ENCODE measurements at regions not wholly inside any gene's neighbourhood (a gene's known extent, or its start where the extent isn't known, plus 50 kb on each side); places are given as distances from the start of the nearest gene placed in this dataset.
A peak's percentile ranks its signal among the peaks of the same experiment; 100 is the strongest.
"Not testable (repeated sequence)": the region's sequence is repeated elsewhere in the genome, so short reads cannot be mapped to it uniquely, and the experiment has no call there.

DNA sequence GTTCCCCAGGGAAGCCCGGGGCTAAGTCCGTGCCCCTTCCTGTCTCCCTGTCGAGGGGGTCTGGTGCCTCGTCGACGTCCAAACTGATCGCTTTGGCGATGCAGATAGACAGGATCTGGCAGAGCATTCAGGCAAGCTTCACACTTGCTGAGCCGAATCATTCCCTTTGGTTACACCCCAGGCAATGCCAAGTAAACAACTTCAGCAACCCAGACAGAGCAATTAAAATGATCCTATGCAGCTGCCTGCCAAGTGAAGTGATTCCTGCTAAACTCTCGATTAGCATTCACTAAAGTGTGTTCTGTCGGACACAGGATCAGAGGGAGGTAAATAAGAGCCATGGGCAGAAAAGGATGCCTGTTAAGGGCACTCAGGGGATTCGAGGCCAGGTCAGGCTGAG is 108.2 kb upstream of the RAB12 start:
- DNase-seq = peak; percentile 76

DNA sequence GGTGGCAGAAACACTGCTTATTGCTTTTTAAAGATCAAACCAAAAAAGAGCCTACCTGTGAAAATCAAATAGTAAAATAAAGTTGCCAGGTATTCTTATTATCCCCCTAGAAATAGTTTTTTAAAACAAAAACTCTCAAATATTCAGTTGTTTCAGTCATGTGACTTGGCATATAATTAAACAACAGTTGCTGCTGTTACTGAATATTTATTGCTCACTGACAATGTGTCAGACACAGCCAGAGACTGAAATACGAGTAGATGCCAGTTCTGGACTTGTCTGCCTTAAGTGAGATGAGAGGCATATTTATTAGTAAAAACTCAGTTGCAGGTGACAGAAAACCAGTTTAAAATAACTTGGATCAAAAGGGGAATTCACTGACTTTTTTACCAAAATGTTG is 106.0 kb upstream of the RAB12 start:
- no peak for DNase-seq

DNA sequence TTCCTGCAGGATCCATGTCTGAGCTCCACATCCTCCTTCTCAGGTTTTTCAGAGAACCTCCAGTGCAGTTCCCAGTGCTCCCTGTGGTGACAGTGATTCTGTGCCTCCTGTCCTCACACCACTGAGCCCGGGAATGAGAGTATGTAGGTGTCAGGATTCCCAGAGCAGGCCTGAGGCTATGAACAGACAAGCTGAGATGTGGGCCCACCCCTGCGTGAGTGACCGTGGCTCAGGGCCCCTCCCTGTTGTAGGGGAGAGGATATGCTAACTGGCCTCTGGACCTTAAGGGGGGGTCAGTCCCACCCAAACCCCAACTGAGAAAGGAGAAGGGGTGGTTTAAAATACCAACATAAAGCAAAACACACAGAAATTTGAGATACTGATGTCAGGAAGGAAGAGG is 104.8 kb upstream of the RAB12 start:
- DNase-seq = no peak

DNA sequence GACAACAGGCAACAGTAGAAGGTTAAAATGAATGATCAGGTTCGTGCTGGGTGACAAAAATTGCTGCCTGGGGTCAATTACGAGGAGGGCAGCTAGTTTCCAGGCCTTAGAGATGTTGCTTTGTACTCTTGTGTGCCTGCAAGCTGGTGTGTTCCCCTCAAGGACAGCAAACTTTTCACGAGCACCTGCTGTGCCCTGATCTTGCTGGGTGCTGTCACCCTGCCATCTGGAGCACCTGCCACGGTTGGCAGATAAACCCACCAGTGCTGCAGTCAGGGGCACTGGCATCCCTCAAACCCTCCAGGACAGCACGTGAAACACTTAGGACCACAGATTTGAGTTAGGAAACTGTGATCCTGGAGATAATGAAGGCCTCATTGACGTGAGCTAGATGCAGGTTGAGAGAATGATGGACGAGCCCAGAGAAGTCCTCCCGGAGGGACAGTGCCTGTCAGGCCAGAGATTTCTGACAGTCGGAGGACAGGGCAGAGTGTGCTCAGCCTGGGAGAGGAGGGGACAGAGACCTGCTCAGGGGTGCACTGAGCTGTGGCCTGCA is 104.3 kb upstream of the RAB12 start:
- DNase-seq = no peak

DNA sequence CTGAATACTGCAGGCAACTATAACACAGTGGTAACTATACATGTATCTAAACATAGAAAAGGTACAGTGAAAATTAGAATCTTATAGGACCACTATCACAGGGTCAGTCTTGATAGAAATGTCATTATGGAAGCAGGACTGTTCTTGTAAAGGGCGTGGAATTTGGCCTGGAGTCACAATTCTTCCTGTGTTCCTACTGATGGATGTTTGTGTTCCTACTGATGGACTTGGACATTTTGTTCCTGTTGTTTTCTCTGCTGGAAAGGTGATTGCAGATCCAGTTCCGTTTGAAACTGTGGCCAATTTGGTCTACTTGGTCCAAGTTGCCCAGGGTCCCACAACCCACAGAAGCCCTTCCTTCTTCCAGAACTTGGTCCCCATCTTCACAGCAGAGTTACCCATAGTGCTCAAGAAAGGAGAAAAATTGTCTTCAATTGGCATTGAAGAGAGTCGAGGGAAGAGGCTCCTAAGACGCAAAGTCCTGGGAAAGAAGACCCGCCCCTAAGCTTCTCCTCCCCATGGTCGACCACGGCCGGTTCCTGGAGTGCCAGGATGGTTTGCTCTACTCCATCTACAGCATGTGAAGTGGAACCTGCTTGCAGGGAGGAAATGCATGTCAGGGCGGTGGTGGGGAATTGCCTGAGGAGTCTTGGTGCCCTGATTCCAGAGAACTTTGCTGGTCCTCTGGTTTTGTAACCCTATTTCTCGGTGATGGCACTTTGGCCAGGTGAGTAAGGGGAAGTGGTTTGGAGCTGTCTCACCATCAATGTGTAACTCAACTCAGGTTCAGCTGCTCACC is 102.8 kb upstream of the RAB12 start:
- DNase-seq = no peak

DNA sequence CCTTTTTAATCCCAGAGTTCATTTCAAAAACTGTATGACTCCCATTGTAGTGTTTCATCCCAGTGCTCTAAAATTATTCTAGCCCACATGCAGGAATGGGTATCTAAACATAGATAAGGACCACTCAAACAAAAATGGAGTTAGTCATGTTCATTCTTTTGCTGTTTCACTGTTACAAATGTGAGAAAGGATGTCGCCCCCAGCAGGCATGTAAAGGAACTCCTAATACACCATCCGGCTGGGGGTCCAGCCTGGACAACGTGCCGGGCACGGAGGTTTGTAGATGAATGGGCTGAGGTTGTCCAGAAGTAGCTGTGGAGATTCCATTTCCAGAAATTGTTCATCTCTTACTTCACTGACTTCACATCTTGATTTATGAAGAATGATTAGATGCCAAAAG is 101.9 kb upstream of the RAB12 start:
- DNase-seq = peak; percentile 8

DNA sequence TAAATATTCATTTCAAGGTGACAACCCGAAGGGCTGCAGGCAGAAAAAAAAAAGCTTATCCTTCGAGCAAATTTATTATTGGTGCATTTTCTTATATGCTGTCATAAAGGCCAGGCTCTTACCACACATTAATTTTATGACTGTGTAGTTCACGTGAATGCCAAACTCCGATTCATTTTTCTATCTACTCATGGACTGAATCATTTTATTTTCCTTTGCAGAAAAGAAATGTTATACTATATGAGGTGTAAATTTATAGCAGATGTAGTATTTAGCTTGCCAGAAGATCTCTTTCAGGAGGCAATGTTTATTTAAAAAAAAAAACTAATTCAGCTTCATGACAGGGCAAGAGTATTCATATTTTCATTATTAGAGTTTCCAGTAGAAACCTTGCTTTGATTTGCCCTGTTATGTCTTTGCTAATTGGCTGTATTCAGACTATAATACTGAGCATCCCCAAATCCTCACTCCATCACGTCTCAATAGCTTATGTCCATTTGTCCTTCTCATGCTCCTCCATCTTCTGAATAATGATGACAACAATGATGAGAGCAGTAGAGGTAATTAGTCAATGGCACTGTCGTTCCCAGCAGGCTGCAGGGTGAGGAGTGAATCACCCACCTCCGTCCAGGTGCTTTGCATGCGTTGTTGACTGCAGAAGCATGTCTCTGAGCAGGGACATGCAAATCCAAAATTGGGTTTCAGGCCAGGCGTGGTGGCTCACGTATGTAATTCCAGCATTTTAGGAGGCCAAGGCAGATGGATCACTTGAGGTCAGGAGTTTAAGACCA is 101.1 kb upstream of the RAB12 start:
- no peak for DNase-seq

DNA sequence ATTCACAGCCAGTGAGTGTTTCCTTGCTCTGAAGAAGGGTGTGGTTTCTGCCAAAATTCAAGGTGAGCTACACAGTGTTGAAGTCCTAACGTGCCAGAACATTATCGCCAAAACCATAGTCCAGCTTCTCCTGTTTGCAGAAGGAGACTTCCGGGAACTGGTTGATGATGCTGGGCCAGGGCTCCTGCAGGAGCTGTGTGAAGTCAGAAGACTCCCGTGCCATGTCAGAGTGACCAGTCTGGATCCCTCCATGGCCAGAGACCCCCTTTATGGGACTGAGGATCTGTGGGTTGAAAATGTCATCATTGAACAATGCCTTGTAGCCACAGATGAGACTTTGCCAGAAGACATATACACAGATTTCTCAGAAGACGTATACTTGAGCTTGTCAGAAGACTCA is 96.0 kb upstream of the RAB12 start:
- DNase-seq = no peak

DNA sequence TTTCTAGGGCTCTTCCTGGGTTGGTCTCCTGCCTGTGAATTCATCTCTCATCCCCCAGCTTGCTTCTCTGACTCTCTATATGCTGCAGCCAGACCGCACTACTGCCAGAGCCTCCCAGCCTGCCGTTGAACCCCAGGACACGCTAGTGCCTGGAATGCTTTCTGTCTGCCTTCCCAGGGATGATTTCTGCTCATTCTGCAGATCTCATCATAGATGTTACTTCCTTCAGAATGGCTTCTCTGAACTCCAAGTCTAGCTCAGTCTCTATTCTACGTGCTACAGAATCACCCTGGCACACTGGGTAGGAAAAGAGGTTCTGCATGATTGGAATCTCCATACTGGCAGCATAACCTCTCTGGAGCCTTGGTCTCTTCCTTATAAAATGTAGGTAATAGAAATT is 94.8 kb upstream of the RAB12 start:
- no peak for DNase-seq

DNA sequence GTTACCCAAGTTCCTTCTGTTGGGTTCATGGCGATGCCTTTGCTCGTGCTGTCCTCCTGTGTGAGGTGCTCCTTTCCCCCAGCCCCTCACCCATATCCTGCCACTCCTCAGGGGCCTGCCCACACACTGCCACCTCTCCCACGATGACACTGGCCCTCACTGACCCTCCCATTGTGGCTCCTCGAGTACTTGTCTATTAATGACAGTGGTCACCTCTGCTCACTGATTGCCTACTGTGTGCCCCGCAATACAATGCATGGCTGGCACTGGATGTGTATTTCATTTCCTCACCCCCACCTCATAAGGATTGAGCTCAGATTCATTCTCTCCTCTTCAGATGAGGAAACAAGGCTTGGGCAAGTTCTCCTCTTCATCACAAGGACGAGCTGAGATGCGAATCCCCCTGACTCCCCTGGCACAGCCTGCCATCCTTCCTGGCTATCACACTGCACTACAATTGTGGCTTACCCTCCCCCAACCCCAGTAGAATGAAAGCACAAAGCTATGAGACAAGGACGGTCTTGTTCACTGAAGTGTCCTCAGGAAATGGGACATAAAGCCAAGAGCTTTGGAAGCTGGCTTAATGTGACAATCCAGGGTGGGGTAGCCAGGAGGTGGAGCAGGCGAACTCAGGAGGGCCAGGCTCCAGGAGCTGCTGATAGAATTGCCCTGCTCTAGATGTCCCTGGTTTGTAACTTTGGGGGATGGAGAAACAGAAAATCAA is 93.9 kb upstream of the RAB12 start:
- no peak for DNase-seq

DNA sequence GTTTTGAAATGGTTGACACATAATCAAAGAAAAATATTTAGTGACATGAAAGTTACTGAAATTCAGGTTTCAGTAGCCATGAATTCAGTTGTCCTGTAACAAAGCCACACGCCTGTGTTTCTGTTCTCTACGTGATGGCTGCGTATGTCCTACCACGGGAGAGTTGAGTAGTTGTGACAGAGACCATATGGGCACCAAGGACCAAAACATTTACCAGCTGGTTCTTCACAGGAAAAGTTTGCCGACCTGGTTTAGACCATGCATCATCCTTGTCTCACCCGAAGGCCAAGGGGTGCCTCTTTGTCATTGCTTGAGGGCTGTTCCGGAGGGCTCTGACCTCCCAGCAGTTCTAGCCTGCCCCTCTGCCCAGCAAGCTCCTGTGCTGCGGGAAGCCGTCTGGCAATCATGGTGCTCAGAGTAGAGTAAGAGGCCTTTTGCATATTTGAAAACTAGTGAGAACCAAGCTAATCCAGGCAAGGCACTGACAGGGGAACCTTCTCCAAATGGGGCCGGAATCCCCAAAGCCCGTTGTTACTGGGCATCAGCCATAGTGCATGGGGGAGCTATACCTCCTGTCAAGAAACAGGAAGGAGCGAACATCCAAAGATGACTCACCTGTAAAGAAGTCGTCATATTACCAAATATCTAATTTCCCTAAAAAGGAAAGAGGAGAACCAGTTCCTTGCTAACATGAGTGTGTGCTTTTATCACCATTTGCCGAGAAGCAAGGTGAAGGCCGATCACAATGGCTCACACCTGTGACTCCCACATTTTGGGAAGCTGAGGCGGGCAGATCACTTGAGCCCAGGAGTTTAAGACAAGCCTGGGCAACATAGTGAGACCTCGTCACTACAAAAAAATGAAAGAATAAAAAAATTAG is 92.6 kb upstream of the RAB12 start:
- no peak for DNase-seq

DNA sequence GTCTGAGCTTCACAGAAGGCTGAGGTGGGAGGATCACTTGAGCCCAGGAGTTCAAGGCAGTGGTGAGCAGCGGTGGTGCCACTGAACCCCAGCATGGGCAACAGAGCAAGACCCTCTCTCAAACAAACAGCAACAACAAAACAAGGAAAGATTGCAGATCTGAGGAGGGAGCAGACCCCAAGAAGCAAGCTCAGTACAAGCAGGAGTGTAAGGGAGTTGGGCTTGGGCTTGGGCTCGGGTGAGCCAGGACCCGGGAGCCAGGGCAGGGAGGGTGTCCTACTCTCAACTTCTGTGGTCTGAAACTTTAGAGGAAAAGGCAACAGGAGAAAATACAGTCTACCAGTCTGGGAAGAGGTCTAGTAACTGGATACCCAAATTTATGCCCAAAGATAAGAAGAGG is 92.0 kb upstream of the RAB12 start:
- no peak for DNase-seq

DNA sequence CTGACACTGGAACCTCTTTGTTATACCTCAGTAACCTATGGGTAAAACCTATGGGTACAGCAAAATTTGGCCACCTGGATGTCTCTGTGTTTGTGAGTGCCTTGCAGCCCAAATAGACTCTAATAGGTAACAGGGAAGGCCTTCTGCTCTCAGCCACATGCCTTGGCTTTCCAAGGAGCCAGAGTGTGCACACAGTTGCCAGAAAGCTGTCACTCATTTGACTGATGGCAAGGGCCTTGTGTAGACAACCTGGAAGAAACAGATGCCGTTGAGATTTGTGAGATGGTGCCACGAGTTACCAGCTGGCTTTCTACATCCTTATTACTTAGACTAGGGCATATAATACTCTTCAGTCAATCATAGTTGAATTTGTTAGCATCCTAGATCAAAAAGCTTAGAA is 90.1 kb upstream of the RAB12 start:
- DNase-seq = no peak

DNA sequence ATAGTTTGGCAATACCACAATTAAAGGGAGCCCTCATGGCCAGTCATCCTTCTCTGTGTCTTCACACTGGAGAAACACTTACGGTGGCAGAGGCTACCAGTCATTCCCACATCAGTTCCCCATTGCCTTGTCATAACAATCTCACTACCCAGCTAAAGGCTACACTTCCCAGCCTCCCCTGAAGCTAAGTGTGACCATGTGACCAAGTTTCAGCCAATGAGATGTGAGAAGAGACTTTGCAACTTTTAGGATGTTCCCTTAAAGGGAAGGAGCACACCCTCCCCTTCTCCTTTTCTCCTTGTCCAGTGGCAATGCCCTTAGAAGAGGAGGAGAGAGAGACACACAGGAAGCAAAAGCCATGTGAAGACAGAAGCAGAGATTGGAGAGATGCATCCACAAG is 89.0 kb upstream of the RAB12 start:
- no peak for DNase-seq

DNA sequence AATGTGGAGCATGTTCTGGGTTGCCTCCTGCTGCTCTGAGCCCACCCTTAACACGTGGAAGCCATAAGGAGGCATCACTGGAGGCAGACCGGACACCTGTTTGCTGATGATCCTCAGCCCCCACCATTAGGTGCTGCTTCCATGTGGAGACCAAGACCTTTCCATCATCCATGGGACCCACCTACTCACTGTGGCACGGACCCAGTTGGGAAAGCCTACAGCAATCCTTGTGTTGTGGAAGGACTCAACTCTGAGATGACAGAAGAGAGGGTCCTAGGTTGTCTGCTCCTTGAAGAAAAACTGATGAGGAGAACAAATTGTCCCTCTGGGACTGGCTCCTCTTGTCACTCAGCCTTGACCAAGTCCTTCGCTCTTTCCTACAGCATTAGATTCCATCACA is 86.5 kb upstream of the RAB12 start:
- DNase-seq = no peak

DNA sequence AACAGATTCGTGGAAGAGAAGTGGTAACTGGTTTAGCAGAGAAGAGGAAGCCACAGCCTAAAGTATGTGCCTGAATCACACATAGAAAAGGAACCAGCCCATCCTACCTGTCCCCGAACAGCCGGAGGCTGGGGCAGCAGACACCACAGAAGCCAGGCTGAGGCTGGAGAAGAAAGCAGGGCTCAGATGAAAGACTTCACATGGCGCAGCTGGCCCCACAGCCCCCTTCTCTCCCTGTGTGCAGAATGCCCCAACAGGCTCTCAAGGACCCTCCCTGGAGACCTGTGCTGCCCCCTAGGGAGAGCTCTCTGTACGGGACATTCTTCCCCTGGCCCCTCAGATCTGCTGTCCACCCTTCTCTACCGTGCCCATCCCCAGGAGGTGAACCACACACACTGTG is 83.5 kb upstream of the RAB12 start:
- DNase-seq = no peak

DNA sequence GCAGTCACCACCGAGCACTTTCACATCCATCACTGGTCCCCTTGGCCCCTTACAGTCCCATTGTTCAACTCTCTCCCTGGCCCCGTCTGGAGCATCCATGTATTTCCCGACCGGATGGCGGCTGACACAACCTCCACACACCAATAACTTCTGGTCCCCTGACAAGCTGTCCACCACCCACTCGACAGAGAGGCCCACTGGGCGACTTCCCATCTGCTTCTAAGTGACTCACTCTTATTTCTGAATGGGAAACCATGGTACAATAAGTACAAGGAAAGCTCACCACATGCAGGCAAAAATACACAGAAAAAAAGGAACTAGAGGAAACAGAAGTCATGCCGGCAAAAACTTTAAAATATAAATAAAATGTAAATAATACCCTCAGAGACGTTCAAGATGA is 82.9 kb upstream of the RAB12 start:
- DNase-seq = no peak

DNA sequence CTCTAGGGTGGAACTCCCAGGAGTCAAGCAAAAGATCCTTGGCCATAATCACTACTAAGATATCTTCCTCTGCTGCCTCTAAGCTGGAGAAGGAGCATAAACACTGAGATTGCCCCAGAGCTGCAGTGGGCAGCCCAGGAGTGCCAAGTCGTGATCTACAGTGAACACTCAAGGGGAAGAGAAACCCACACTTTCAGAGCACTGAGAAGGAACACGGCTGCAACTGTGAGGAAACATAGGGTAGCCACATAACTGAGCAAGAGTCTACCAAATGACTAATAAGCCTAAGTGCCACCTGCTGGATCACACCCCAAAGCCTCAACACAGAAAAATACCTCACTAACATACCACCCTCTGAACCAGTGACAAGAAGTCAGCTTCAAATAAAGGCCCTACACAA is 79.6 kb upstream of the RAB12 start:
- no peak for DNase-seq

DNA sequence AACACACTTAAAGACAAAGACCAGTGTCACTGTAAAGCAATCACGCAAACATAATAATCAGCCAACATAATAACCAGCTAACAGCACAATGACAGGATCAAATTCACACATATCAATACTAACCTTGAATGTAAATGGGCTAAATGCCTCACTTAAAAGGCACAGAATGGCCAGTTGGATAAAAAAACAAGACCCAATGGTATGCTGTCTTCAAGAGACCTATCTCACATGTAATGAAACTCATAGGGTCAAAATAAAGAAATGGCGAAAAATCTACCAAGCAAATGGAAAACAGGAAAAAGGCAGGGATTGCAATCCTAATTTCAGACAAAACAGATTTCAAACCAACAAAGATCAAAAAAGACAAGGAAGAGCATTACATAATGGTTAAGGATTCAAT is 78.2 kb upstream of the RAB12 start:
- DNase-seq = not testable (repeated sequence)

DNA sequence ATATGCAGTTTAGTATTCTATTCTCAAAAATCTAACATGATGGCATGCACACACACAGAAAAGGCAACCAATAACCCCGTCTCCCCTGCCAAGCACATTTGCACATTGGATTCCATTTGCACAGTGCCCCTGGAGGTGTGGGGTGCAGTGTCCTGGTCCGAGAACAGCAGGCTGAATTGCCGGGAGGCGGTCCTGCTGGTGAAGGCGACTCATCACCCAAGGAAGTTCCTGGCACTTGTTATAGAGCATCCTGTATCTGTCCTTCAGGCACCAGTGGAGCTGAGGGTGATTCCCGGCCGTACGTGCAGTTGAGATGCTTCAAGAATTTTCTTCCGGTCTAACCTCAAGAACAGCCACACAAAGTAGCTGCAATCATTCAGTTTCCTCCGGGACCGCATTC is 73.0 kb upstream of the RAB12 start:
- DNase-seq = no peak

DNA sequence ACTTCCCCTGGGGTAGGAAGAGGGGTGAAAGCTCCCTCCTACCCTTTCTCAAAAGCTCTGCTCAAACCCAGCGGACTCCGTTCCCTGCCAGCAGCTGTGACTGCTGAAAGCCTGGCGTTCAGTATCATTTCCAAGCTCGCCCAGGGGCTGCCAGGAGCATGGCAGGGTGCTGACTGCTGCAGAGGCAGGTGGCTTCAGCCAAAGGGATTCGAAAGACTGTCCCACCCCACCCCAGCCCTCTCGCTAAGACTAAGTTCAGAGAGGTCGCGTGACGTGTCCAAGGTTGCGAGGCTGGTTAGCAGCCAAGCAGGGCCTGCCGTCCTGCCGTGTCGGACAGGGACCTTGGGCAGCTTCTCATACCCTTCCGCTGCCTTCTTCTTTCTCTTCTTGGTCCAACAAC is 72.3 kb upstream of the RAB12 start:
- DNase-seq = no peak

DNA sequence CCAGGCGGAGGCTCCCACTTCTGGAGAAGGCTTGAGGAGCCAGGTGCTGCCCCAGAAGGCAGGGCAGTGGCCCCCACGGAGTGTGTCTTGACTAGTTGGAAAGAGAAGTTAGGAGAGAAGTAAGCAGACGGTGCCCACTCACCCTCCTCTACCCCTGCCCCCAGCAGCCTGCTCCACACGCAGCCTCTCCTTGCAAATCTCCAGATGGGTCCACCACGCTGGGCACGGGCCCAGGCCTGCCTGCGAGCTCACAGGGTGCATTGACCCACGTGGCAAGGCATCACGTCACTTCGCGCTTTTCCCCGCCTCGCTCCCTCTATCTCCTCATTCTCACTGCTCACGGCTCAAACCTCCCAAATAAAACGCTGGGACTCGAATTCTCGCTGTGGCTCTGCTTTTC is 71.8 kb upstream of the RAB12 start:
- no peak for DNase-seq

DNA sequence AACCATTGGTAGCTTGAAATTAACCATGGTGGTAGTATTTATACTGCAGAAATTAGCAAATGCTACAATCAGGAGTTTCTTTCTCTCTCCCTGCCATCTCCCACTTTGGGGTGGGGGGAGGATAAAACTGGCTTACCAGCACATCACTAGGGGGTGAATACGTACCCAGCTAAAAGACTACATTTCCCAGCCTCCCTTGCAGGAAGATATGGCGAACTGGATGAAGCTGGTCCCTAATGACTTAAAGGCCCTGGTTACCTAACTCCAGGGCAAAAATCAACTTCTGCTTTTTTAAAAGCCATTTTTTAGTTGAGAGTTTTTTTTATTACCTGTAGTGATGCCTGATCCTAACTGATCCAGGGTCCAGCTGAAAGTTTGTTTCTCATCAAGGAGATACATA is 70.3 kb upstream of the RAB12 start:
- DNase-seq = no peak
